GM23248 (cell line): ENCODE measurements at regions not wholly inside any gene's neighbourhood (a gene's known extent, or its start where the extent isn't known, plus 50 kb on each side); places are given as distances from the start of the nearest gene placed in this dataset.

ENCODE experiments used
- EZH2 ChIP-seq: fragments of 200-600 bp; sonication (generic); IDR thresholded peaks from 2 replicates; pipeline ENCODE4 v1.6.1; 2018; ENCODE audit warnings: antibody characterized with exemption, mild to moderate bottlenecking; ENCODE audit not compliant: insufficient read depth, poor library complexity, severe bottlenecking
- EZH2phosphoT487 ChIP-seq: fragments of 200-600 bp; sonication (generic); IDR thresholded peaks from 2 replicates; pipeline ENCODE4 v1.6.1; 2018; ENCODE audit warnings: antibody characterized with exemption, moderate library complexity, mild to moderate bottlenecking, low read depth; ENCODE audit not compliant: insufficient read depth

- no peak for TF ChIP-seq EZH2
- TF ChIP-seq EZH2phosphoT487: no peak
These were observed 508.4 kb upstream of the SULF2 start for GRCh38 chr20:48293671-48294070.
